WTC11 (cell line): ENCODE measurements at regions not wholly inside any gene's neighbourhood (a gene's known extent, or its start where the extent isn't known, plus 50 kb on each side); places are given as distances from the start of the nearest gene placed in this dataset.

Source experiments
- ATAC-seq: fragments of 200-7000 bp; cut with Tn5 transposase; 2 replicates; pipeline ENCODE4 v1.10.0; 2021; ENCODE audit warnings: mild to moderate bottlenecking, moderate library complexity
- CTCF ChIA-PET: fragments of 300-600 bp; sonication (Branson Sonifier 250); formaldehyde crosslinking; loops from one replicate; lab custom pipeline; 2021; ENCODE audit warnings: antibody characterized with exemption; lab: Charles Lee
- POLR2A ChIA-PET: fragments of 350-600 bp; sonication (Branson Sonifier 250); formaldehyde crosslinking; loops from one replicate; lab custom pipeline; 2021; ENCODE audit warnings: antibody characterized with exemption; lab: Charles Lee
- DNase-seq: peaks from one replicate; pipeline ENCODE4 v3.0.0; 2021; ENCODE audit warnings: low spot score
- H3K27ac Mint-ChIP-seq: 2 replicates; pipeline ENCODE4 v1.8.0; 2021; ENCODE audit warnings: mixed read lengths
- H3K27me3 Mint-ChIP-seq: 2 replicates; pipeline ENCODE4 v1.8.0; 2021; ENCODE audit warnings: low read depth, mild to moderate bottlenecking, moderate library complexity, mixed read lengths
- H3K36me3 Mint-ChIP-seq: 2 replicates; pipeline ENCODE4 v1.8.0; 2021; ENCODE audit warnings: mixed read lengths
- H3K4me1 Mint-ChIP-seq: 2 replicates; pipeline ENCODE4 v1.8.0; 2022; ENCODE audit warnings: mixed read lengths
- H3K4me3 Mint-ChIP-seq: 2 replicates; pipeline ENCODE4 v1.8.0; 2021; ENCODE audit warnings: mild to moderate bottlenecking, moderate library complexity, mixed read lengths
- H3K9me3 Mint-ChIP-seq: 2 replicates; pipeline ENCODE4 v1.8.0; 2021; ENCODE audit warnings: mixed read lengths
- AR ChIP-seq: fragments of 250-450 bp; sonication (Bioruptor Pico); IDR thresholded peaks from 2 replicates; pipeline ENCODE4 v1.9.0; 2021; ENCODE audit warnings: mild to moderate bottlenecking
- ELF4 ChIP-seq: sonication (generic); formaldehyde crosslinking; IDR thresholded peaks from 2 replicates; pipeline ENCODE4 v1.8.1; 2022; ENCODE audit warnings: low read depth, mild to moderate bottlenecking, moderate library complexity, missing genetic modification reagents
- GABPB1 ChIP-seq: sonication (generic); formaldehyde crosslinking; IDR thresholded peaks from 2 replicates; pipeline ENCODE4 v1.8.1; 2023; ENCODE audit warnings: mild to moderate bottlenecking, missing genetic modification reagents
- GRHL2 ChIP-seq: fragments of 250-450 bp; sonication (Bioruptor Pico); IDR thresholded peaks from 2 replicates; pipeline ENCODE4 v1.8.0; 2022; ENCODE audit warnings: mild to moderate bottlenecking, moderate library complexity; ENCODE audit not compliant: insufficient replicate concordance, severe bottlenecking
- GTF2I ChIP-seq: fragments of 250-450 bp; sonication (Bioruptor Pico); conservative IDR thresholded peaks from 2 replicates; pipeline ENCODE4 v1.4.0; 2021; ENCODE audit warnings: mild to moderate bottlenecking
- HMGA2 ChIP-seq: fragments of 250-450 bp; sonication (Bioruptor Pico); IDR thresholded peaks from 2 replicates; pipeline ENCODE4 v1.4.0; 2021; ENCODE audit warnings: mild to moderate bottlenecking, moderate library complexity
- NFYB ChIP-seq: sonication (generic); formaldehyde crosslinking; conservative IDR thresholded peaks from 2 replicates; pipeline ENCODE4 v1.8.0; 2022; ENCODE audit warnings: low read depth, missing genetic modification reagents
- NR2C2 ChIP-seq: sonication (generic); formaldehyde crosslinking; IDR thresholded peaks from 2 replicates; pipeline ENCODE4 v1.8.0; 2022; ENCODE audit warnings: mild to moderate bottlenecking, missing genetic modification reagents
- OVOL2 ChIP-seq: fragments of 250-450 bp; sonication (Bioruptor Pico); IDR thresholded peaks from 2 replicates; pipeline ENCODE4 v1.9.0; 2021; ENCODE audit warnings: mild to moderate bottlenecking, borderline replicate concordance
- ZNF138 ChIP-seq: sonication (generic); formaldehyde crosslinking; conservative IDR thresholded peaks from 2 replicates; pipeline ENCODE4 v1.8.1; 2022; ENCODE audit warnings: mild to moderate bottlenecking, moderate library complexity, missing genetic modification reagents
- TF ChIP-seq, protein P1 (sequence below): sonication (generic); formaldehyde crosslinking; IDR thresholded peaks from 2 replicates; pipeline ENCODE4 v1.8.1; 2022; ENCODE audit warnings: missing genetic modification reagents, borderline replicate concordance
- TF ChIP-seq, protein P2 (sequence below): sonication (generic); formaldehyde crosslinking; IDR thresholded peaks from 2 replicates; pipeline ENCODE4 v1.8.1; 2022; ENCODE audit warnings: mild to moderate bottlenecking, moderate library complexity, missing genetic modification reagents
- TF ChIP-seq, protein P3 (sequence below): sonication (generic); formaldehyde crosslinking; conservative IDR thresholded peaks from 2 replicates; pipeline ENCODE4 v1.8.1; 2022; ENCODE audit warnings: mild to moderate bottlenecking, missing genetic modification reagents
- TF ChIP-seq, protein P4 (sequence below): sonication (generic); formaldehyde crosslinking; IDR thresholded peaks from 2 replicates; pipeline ENCODE4 v1.8.0; 2022; ENCODE audit warnings: mild to moderate bottlenecking, missing genetic modification reagents
- TF ChIP-seq, protein P5 (sequence below): fragments of 250-450 bp; sonication (Bioruptor Pico); IDR thresholded peaks from 2 replicates; pipeline ENCODE4 v2.1.2; 2022; ENCODE audit warnings: mild to moderate bottlenecking, moderate library complexity
- TF ChIP-seq, protein P6 (sequence below): fragments of 250-450 bp; sonication (Bioruptor Pico); IDR thresholded peaks from 2 replicates; pipeline ENCODE4 v1.9.0; 2021; ENCODE audit warnings: moderate library complexity, mild to moderate bottlenecking, inconsistent platforms, borderline replicate concordance

DNA sequence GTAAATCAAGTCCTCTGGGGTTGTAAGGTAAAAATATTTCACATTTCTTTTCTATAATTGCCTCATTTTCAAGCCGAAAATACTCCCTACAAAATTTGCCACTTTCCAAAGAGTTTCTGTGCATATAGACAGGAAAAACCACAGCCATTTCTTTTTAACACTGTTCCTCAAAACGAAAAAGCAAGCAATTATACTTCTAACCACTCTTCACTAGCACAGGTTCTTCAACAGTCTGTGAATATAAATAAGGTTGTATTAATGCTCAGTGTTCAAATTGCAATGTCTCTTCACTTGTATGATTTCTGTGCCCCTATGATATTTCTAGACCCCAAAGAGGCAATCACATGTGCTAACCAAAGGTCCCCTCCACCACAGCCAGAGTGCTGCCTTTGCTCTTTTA lies 206.0 kb downstream of the SIM1 start (continued):
- TF ChIP-seq NFYB (CRISPR knock-in tag): no peak
- TF ChIP-seq GTF2I (CRISPR knock-in tag): no peak
- TF ChIP-seq, all 79 proteins: peak for 0

DNA sequence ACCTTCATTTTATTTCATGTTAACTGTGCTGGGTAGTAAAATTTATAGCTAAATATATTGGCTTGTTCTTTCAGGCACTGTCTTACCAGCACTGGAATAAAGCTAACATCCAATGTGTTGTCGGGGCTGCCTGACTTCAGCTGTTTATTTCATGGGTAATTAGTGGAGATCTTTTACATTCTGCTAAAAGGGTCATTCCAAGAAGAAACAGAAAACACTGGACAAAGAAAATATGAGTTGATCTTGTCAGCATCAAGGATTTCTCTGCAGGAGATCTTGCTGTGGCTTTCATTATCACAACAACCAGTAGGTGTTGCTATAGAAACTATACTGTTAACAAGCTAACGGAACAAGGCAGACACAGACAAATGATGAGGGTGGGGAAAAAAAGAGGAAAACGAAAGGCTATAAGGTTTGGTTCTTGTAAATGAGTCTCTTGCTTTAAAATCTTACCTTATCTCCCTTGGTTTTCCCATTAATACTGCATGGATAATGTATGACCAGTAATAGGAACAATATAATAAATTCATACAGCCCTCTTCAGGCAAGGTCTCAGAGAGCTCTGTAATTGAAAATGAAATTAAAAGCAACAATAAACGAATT lies 206.8 kb downstream of the SIM1 start:
- H3K27ac Mint-ChIP-seq: no peak overlapping the region
- H3K4me3 Mint-ChIP-seq: no peak overlapping the region
- H3K27me3 Mint-ChIP-seq: no peaks in the 10 kb centered on the region
- ATAC-seq (peak; percentile 66), DNase-seq (no peak)
- ChIA-PET CTCF (interaction anchor here (0.8 to 1.6 kb wide), 3 partner anchors 13 to 203 kb away, joined by 3 to 10 read pairs (median 3); no protein-coding TSS in a partner anchor), POLR2A (no interaction called here)
- H3K9me3 Mint-ChIP-seq: no peaks in the 10 kb centered on the region
- no peaks in the 10 kb centered on the region for H3K36me3 Mint-ChIP-seq
- peaks cover 9% of the 10 kb centered on the region for H3K4me1 Mint-ChIP-seq
- TF ChIP-seq, protein P1, sequence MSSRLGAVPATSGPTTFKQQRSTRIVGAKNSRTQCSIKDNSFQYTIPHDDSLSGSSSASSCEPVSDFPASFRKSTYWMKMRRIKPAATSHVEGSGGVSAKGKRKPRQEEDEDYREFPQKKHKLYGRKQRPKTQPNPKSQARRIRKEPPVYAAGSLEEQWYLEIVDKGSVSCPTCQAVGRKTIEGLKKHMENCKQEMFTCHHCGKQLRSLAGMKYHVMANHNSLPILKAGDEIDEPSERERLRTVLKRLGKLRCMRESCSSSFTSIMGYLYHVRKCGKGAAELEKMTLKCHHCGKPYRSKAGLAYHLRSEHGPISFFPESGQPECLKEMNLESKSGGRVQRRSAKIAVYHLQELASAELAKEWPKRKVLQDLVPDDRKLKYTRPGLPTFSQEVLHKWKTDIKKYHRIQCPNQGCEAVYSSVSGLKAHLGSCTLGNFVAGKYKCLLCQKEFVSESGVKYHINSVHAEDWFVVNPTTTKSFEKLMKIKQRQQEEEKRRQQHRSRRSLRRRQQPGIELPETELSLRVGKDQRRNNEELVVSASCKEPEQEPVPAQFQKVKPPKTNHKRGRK (CRISPR knock-in tag): no peak
- TF ChIP-seq, protein P2, sequence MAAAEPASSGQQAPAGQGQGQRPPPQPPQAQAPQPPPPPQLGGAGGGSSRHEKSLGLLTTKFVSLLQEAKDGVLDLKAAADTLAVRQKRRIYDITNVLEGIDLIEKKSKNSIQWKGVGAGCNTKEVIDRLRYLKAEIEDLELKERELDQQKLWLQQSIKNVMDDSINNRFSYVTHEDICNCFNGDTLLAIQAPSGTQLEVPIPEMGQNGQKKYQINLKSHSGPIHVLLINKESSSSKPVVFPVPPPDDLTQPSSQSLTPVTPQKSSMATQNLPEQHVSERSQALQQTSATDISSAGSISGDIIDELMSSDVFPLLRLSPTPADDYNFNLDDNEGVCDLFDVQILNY (CRISPR knock-in tag): no peak
- TF ChIP-seq ELF4 (CRISPR knock-in tag) (no peak), ZNF138 (CRISPR knock-in tag) (no peak), AR (CRISPR knock-in tag) (no peak), HMGA2 (CRISPR knock-in tag) (no peak), GABPB1 (CRISPR knock-in tag) (no peak), NR2C2 (CRISPR knock-in tag) (no peak), OVOL2 (no peak), GRHL2 (CRISPR knock-in tag) (no peak)
- TF ChIP-seq, protein P3, sequence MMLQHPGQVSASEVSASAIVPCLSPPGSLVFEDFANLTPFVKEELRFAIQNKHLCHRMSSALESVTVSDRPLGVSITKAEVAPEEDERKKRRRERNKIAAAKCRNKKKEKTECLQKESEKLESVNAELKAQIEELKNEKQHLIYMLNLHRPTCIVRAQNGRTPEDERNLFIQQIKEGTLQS: no peak
- TF ChIP-seq, protein P4, sequence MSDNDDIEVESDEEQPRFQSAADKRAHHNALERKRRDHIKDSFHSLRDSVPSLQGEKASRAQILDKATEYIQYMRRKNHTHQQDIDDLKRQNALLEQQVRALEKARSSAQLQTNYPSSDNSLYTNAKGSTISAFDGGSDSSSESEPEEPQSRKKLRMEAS: no peak
- TF ChIP-seq, protein P5, sequence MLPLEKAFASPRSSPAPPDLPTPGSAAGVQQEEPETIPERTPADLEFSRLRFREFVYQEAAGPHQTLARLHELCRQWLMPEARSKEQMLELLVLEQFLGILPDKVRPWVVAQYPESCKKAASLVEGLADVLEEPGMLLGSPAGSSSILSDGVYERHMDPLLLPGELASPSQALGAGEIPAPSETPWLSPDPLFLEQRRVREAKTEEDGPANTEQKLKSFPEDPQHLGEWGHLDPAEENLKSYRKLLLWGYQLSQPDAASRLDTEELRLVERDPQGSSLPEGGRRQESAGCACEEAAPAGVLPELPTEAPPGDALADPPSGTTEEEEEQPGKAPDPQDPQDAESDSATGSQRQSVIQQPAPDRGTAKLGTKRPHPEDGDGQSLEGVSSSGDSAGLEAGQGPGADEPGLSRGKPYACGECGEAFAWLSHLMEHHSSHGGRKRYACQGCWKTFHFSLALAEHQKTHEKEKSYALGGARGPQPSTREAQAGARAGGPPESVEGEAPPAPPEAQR (CRISPR knock-in tag): no peak
- TF ChIP-seq, protein P6, sequence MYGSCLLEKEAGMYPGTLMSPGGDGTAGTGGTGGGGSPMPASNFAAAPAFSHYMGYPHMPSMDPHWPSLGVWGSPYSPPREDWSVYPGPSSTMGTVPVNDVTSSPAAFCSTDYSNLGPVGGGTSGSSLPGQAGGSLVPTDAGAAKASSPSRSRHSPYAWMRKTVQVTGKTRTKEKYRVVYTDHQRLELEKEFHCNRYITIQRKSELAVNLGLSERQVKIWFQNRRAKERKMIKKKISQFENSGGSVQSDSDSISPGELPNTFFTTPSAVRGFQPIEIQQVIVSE (CRISPR knock-in tag): no peak
